Panc1 (cell line): ENCODE measurements at regions not wholly inside any gene's neighbourhood (a gene's known extent, or its start where the extent isn't known, plus 50 kb on each side); places are given as distances from the start of the nearest gene placed in this dataset.
A peak's percentile ranks its signal among the peaks of the same experiment; 100 is the strongest.

Source experiments
- ATAC-seq: fragments of 200-7000 bp; cut with Tn5 transposase; 2 replicates; pipeline ENCODE4 v1.9.1; 2020; ENCODE audit warnings: mild to moderate bottlenecking, moderate library complexity
- BruUV-seq: library from RNA; stranded (reverse); fragments of 400-500 nt; replicated peaks from 2 replicates; lab custom pipeline; 2021; lab: Mats Ljungman, UMichigan
- CTCF ChIA-PET: fragments of 300-600 bp; sonication (Branson Sonifier 250); formaldehyde crosslinking; loops from one replicate; lab custom pipeline; 2022; ENCODE audit warnings: antibody characterized with exemption; lab: Charles Lee
- POLR2A ChIA-PET: fragments of 300-600 bp; sonication (Branson Sonifier 250); formaldehyde crosslinking; loops from one replicate; lab custom pipeline; 2022; ENCODE audit warnings: antibody characterized with exemption; lab: Charles Lee
- DNase-seq: peaks from one replicate; pipeline ENCODE4 v3.0.0-alpha.2; 2010; ENCODE audit warnings: low read depth, low spot score
- H3K27ac ChIP-seq: 2 replicates; pipeline ENCODE4 v1.5.1; 2011; ENCODE audit warnings: mild to moderate bottlenecking, low read length, inconsistent platforms
- H3K27me3 ChIP-seq: fragments of 200-500 bp; sonication (Bioruptor generic); 2 replicates; pipeline ENCODE4 v1.6.0; 2014; ENCODE audit warnings: low read length, inconsistent platforms; ENCODE audit not compliant: control insufficient read depth, insufficient read depth
- H3K36me3 ChIP-seq: fragments of 200-500 bp; sonication (Bioruptor generic); 2 replicates; pipeline ENCODE4 v1.5.1; 2014; ENCODE audit warnings: inconsistent platforms, mild to moderate bottlenecking, low read length, moderate library complexity; ENCODE audit not compliant: control insufficient read depth, insufficient read depth
- H3K4me1 ChIP-seq: 2 replicates; pipeline ENCODE4 v1.5.1; 2011; ENCODE audit warnings: inconsistent platforms, mild to moderate bottlenecking, low read length, moderate library complexity; ENCODE audit not compliant: control insufficient read depth, insufficient read depth
- H3K4me3 ChIP-seq, 2 experiments: 2 replicates each; pipeline ENCODE4 v1.5.1; 2011 to 2012; ENCODE audit warnings: low read depth in 2 of 2, low read length in 2 of 2, mild to moderate bottlenecking in 2 of 2, inconsistent platforms in 1 of 2, moderate library complexity in 1 of 2
- H3K9me3 ChIP-seq: fragments of 200-500 bp; sonication (Bioruptor generic); 2 replicates; pipeline ENCODE4 v1.5.1; 2014; ENCODE audit warnings: low read depth, mild to moderate bottlenecking, inconsistent platforms, low read length, moderate library complexity; ENCODE audit not compliant: control insufficient read depth, insufficient read depth
- CTCF ChIP-seq: fragments of 450-650 bp; IDR thresholded peaks from 2 replicates; pipeline ENCODE4 v1.5.1; 2017; ENCODE audit warnings: mild to moderate bottlenecking
- POLR2AphosphoS5 ChIP-seq: IDR thresholded peaks from 2 replicates; pipeline ENCODE4 v1.6.1; 2012; ENCODE audit warnings: mild to moderate bottlenecking, low read depth, low read length, moderate library complexity
- REST ChIP-seq, 2 experiments: IDR thresholded peaks; 2 replicates each; pipeline ENCODE4 v1.6.1; 2011 to 2012; ENCODE audit warnings: low read depth in 2 of 2, control low read depth in 1 of 2, low read length in 1 of 2, mild to moderate bottlenecking in 1 of 2, moderate library complexity in 1 of 2; ENCODE audit not compliant: insufficient read depth in 1 of 2
- SIN3A ChIP-seq: IDR thresholded peaks from 2 replicates; pipeline ENCODE4 v1.6.1; 2012; ENCODE audit warnings: low read depth, mild to moderate bottlenecking, low read length, moderate library complexity, borderline replicate concordance; ENCODE audit not compliant: insufficient read depth
- TCF7L2 ChIP-seq: IDR thresholded peaks from 2 replicates; pipeline ENCODE4 v1.6.1; 2011; ENCODE audit warnings: mild to moderate bottlenecking, low read depth, low read length, inconsistent platforms
- in situ Hi-C: cut with HindIII; loops from 2 replicates; pipeline ENCODE4 v1.10.0; 2016; ENCODE audit warnings: low sequenced_read_pairs, low pct_unique_long_range_greater_than_20kb
- intact Hi-C: fragments of 100-400 bp; cut with micrococcal nuclease; formaldehyde crosslinking; loops from one replicate; pipeline ENCODE4 v1.10.0; 2022; ENCODE audit not compliant: unreplicated experiment

DNA sequence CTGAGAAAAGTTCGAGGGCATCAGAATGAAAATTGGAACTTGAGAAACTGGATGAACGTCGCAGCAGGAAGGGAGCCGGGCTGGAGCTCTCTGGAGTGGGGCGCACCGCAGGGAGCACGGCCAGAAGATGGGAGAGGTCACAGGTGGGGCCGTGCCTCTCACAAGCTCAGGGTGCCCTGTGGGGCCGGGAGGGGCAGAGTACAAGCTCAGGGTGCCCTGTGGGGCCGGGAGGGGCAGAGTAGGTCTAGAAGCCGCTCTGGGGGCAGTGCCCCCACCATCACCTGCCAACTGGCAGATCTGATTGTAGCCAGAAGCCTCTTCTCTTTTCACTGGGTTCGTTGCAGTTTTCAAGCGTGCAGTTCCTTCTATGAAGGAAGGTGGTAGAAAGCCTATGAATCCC, 61.1 kb upstream of the SNX9 start:
- H3K27ac ChIP-seq, result peak overlapping the region; percentile 94

DNA sequence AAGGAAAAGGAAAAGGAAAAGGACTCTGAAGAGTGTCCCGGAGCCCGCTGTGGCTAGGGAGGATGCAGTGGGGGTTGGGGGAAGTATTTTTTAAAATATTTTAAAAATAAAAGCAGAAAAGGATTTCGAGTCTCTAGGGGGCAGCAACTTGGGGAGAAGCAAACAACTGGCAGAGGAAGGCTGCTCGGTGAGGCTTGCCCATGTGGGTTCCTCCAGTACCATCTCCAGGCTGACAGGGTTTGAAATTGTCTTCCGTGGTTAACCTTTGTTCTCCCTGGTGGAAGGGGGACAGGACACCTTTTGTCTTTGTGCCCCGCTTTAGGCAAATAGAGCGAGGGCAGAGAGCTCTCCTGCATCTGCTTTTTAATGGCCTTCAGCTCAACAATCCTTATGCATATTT, 60.4 kb upstream of the SNX9 start:
- POLR2A ChIA-PET, result interaction anchor here (0.6 kb wide), 1 partner anchor 788 kb away, joined by 10 read pairs; no protein-coding TSS in a partner anchor
- BruUV-seq, result no TSS peak
- intact Hi-C loops, result no loop called here

More for the DNA sequence above, 61.1 kb upstream of the SNX9 start:
- TF ChIP-seq CTCF (no peak), REST (IDR thresholded peaks at IDR 0.05; ENCODE audit: insufficient read depth in 1 of 2, low read depth in 2 of 2, low read length in 1 of 2) (no peak), TCF7L2 (no peak), SIN3A (no peak), POLR2AphosphoS5 (no peak)
- in situ Hi-C loops (loop anchor here (25.0 kb wide), 1 partner anchor 100 kb away; no protein-coding TSS in a partner anchor), intact Hi-C loops (loop anchor here (2.0 kb wide), 1 partner anchor 111 kb away; no protein-coding TSS in a partner anchor)
- no peaks in the 10 kb centered on the region for H3K27me3 ChIP-seq
- POLR2A ChIA-PET, result no interaction called here
- DNase-seq (no peak), ATAC-seq (no peak)
- CTCF ChIA-PET, result interaction anchor here (0.7 to 0.8 kb wide), 2 partner anchors 77 to 101 kb away, joined by 3 to 4 read pairs; no protein-coding TSS in a partner anchor
- H3K4me1 ChIP-seq, result peaks cover 68% of the 10 kb centered on the region
- no peaks in the 10 kb centered on the region for H3K9me3 ChIP-seq
- no peaks in the 10 kb centered on the region for H3K36me3 ChIP-seq
- BruUV-seq, result no TSS peak
- no peak overlapping the region for H3K4me3 ChIP-seq

More for the DNA sequence above, 60.4 kb upstream of the SNX9 start:
- TF ChIP-seq TCF7L2, result no peak
- TF ChIP-seq CTCF, result no peak; the same call in 1 of the 2 replicates
- TF ChIP-seq SIN3A, result no peak
- TF ChIP-seq POLR2AphosphoS5, result no peak
- TF ChIP-seq REST (IDR thresholded peaks at IDR 0.05; ENCODE audit: insufficient read depth in 1 of 2, low read depth in 2 of 2, low read length in 1 of 2), result no peak
- H3K4me1 ChIP-seq, result peaks cover 62% of the 10 kb centered on the region
- H3K27ac ChIP-seq, result peak overlapping the region; percentile 94
- ATAC-seq, result no peak
- CTCF ChIA-PET, result interaction anchor here (0.6 to 0.9 kb wide), 3 partner anchors 9 to 76 kb away, joined by 3 to 5 read pairs (median 4); no protein-coding TSS in a partner anchor
- H3K4me3 ChIP-seq, result no peak overlapping the region
- H3K27me3 ChIP-seq, result no peaks in the 10 kb centered on the region
- H3K36me3 ChIP-seq, result no peaks in the 10 kb centered on the region
- in situ Hi-C loops, result loop anchor here (25.0 kb wide), 1 partner anchor 100 kb away; no protein-coding TSS in a partner anchor
- H3K9me3 ChIP-seq, result no peaks in the 10 kb centered on the region
- DNase-seq, result no peak
